Pulmonary artery endothelial cell (primary cell): ENCODE measurements at regions not wholly inside any gene's neighbourhood (a gene's known extent, or its start where the extent isn't known, plus 50 kb on each side); places are given as distances from the start of the nearest gene placed in this dataset.

Experiments
- DNase-seq: peaks from one replicate; pipeline ENCODE4 v3.0.0-alpha.2; 2011; ENCODE audit warnings: low read depth, low spot score

- no peak for DNase-seq
Measured at GRCh38 chr12:61384511-61384910, 875.7 kb upstream of the USP15 start.

GRCh38 chr12:61385771-61386170 is 874.4 kb upstream of the USP15 start:
- DNase-seq = no peak

DNA sequence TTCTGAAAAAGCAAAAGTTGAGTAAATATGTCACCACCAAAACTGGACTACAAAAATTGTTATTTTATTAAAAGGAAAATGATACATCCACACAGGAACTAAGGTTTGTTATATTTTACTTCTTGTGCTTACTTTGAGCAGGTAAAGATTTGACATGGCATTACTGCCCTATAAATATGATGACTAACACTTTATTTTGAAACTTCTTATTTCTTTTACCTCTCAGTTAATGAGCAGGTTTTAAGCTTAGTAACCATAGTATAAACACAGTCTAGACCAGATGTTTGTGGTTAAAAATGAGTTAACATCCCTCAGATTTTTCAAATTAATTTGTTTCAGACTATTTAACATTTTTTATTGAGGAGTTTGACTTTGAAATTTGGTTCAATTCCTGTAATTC is 862.5 kb upstream of the USP15 start:
- DNase-seq = no peak

GRCh38 chr12:61412201-61412600 is 848.0 kb upstream of the USP15 start:
- no peak for DNase-seq

DNA sequence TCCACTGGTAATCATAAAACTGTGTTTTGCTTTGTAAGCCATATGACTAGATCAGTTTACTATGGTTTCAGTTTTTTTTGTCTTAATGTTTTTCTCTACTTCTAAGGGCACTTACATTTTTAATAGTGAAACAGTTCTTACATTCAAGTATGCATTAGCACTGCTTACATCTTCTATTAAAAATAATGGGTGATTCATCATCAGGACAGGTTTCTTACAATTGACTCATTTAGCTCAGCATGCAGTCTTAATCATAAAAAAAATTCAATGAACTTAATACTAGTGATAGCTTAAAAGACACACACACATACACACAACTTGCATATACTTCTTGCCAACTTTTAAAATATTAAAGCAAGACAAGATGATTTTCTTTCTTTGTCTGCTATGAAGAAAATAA is 845.7 kb upstream of the USP15 start:
- DNase-seq = no peak

GRCh38 chr12:61422786-61423185 is 837.4 kb upstream of the USP15 start:
- no peak for DNase-seq

- DNase-seq = no peak
Measured at GRCh38 chr12:61452076-61452475, 808.1 kb upstream of the USP15 start.

GRCh38 chr12:61487728-61488127 is 772.5 kb upstream of the USP15 start:
- DNase-seq = no peak

GRCh38 chr12:61490526-61491498 is 769.4 kb upstream of the USP15 start:
- DNase-seq = no peak

DNA sequence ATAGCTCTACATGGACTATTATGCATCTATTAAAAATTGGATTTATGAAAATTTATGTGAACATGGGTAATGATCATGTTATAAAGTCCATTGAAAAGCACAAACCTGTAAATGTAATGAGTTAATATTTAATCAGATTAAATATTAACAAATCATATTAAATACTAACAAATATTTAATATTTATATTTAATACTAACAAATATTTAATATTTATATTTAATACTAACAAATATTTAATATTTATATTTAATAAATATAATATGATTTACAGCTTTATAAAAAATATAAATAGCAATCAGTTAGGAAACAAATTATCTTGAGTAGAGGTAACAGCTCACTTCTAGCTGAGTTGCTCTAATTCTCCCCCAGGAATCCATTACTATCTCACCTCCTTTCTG is 758.0 kb upstream of the USP15 start:
- no peak for DNase-seq

GRCh38 chr12:61504396-61505080 is 755.7 kb upstream of the USP15 start:
- DNase-seq = no peak

- no peak for DNase-seq
Measured at GRCh38 chr12:61513499-61513898, 746.7 kb upstream of the USP15 start.

- no peak for DNase-seq
Measured at GRCh38 chr12:61514016-61514415, 746.2 kb upstream of the USP15 start.

DNA sequence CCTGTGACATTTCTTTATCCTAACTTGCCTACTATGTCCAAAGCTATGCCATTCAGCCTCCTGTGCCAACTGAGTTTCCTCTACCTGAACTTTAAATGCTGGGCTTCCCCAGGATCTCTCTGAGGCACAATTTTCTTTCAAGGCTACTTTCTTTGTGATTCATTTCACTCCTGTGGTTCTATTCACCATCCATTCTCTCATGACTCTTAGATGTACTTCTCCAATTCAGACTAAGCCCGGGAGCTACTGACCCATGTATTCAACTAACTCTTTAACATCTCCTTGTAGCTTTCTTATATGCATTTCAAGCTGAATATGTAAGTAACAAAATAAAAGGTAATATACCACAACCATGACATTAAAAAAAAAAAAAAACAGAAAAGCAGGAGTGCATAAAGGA is 738.9 kb upstream of the USP15 start:
- no peak for DNase-seq

DNA sequence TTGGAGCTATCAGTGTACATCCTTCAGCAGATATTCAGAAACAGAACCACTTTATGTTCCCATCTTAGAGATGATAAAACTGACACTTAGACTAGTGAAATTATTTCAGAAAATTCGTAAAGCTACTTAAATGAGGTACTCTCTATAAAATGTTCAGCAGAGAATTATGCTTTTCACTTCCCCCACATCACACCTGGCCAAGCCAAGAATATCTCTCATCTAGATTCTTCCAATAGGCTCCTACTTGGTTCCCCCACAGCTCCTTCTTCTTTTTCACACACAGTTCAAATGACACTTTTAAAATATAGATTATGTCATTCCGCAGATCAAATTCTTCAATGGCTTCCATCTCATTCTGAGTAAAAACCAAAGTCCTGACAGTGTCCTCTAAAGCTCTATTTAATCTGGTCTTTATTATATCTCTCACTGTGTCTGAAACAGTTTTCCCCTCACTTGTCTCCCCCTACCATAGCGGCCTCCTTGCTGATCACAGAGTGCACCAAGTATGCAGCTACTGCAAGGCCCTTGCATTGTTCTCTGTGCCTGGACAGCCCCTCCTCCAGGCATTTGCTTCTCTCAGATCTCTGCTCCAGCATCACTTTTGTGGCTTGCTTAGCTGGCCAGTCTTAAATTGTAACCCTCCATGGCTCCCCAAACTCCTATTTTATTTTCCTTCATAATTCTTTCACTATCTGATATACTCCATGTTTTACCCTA is 736.8 kb upstream of the USP15 start:
- no peak for DNase-seq

GRCh38 chr12:61524851-61525250 is 735.4 kb upstream of the USP15 start:
- no peak for DNase-seq

DNA sequence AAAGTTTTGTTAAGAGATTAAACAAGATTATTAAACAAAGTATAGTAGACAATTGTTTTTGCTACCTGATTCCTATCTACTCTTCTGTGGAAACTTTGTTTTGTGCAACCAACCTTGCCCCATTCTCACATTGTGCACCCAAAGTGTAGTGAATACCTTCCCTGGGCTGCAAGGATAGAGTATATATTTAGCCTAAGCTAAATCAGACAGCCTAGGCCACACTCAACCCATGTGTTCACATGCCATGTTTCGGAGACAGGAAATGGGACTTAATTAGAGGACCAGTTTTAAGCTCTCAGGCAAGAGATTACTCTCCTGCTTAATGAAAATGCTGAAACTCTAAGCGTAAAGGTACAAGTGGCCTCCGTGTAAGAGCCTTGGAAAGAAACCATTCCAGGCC is 734.9 kb upstream of the USP15 start:
- DNase-seq = no peak

DNA sequence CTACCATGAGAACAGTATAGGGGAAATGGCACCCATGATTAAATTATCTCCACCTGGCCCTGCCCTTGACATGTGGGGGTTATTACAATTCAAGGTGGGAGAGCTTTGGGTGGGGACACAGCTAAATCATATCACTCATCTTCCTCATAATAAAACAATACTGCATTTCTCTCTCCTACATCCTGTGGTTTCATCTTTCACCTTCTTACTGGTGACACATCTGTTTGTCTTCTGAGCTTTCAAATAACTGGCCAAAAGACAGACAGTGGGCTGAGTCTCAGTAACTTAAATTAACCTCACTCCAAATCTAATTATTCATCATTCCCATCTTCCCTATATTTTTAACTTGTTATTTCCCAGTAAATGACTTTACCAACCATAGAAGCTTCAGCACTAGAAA is 729.7 kb upstream of the USP15 start:
- no peak for DNase-seq

- no peak for DNase-seq
Measured at GRCh38 chr12:61531195-61531594, 729.0 kb upstream of the USP15 start.

- DNase-seq = no peak
Measured at GRCh38 chr12:61536117-61536516, 724.1 kb upstream of the USP15 start.

DNA sequence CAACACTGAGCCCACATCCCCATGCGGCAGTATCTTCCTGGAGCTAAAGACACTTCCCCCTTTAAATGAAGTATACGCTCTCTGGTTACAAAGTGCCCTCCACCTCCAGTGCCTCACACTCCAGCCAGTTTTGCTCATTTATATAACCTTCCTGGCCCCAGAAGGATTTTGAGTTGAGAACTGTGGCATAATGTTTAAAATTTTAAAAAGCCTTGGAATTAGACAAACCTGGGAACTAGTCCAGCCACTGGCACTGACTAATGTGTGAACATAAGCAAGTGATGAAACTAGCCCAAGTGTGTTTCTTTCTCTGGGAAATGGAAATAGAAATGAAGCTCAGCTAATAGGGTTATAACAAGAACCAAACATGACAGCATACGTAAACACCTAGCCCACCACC is 723.7 kb upstream of the USP15 start:
- DNase-seq = no peak

DNA sequence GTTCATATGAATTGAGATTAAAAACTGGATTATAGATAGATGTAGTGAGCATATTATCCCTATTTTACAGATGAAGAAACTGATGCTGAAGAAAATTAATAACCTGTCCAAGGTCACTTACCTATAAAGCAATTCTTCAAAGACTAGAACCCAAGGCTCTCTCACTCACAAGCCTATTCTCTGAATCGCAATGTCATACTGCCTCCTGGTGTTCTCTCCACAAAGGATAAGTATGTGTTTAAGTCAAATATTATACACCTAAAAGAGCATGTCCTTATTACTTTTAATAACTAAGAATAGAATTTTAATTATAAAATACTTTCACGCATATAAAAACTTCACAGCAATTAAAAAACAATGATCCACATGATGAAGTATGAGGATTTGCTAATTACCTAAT is 721.3 kb upstream of the USP15 start:
- DNase-seq = no peak
